HEK293 (cell line): ENCODE measurements at regions not wholly inside any gene's neighbourhood (a gene's known extent, or its start where the extent isn't known, plus 50 kb on each side); places are given as distances from the start of the nearest gene placed in this dataset.
A peak's percentile ranks its signal among the peaks of the same experiment; 100 is the strongest.

Experiments used
- CTCF ChIA-PET: fragments of 350-600 bp; formaldehyde crosslinking; extraction: SDS; loops from one replicate; lab custom pipeline; 2021; ENCODE audit warnings: antibody characterized with exemption; lab: Yijun Ruan, JAX
- POLR2A ChIA-PET: fragments of 300-600 bp; formaldehyde crosslinking; extraction: SDS; loops from one replicate; lab custom pipeline; 2020; ENCODE audit warnings: antibody characterized with exemption, inconsistent platforms; lab: Yijun Ruan, JAX
- H3K27ac ChIP-seq: fragments of 200-500 bp; sonication (Bioruptor generic); 2 replicates; pipeline ENCODE4 v1.5.1; 2014; ENCODE audit warnings: low read depth, low read length, control low read depth, inconsistent platforms; ENCODE audit errors: extremely low read depth
- H3K36me3 ChIP-seq, 2 experiments: fragments of 200-500 bp in 1 of 2; sonication (Bioruptor generic) in 1 of 2; 1 replicate in 1 of 2; 2 replicates in 1 of 2; pipeline ENCODE4 v1.5.1; 2014 to 2017; ENCODE audit warnings: inconsistent platforms in 2 of 2, low read length in 2 of 2; ENCODE audit not compliant: control insufficient read depth in 2 of 2, insufficient read depth in 1 of 2
- H3K4me1 ChIP-seq: fragments of 200-500 bp; sonication (Bioruptor generic); 2 replicates; pipeline ENCODE4 v1.5.1; 2014; ENCODE audit warnings: mild to moderate bottlenecking, low read length, inconsistent platforms; ENCODE audit not compliant: control insufficient read depth, insufficient read depth
- H3K4me3 ChIP-seq: 2 replicates; pipeline ENCODE4 v1.5.1; 2011; ENCODE audit warnings: low read depth, mild to moderate bottlenecking, control low read depth, low read length, moderate library complexity
- H3K9me3 ChIP-seq: fragments of 200-500 bp; sonication (Bioruptor generic); 2 replicates; pipeline ENCODE4 v1.5.1; 2014; ENCODE audit warnings: low read depth, low read length, inconsistent platforms; ENCODE audit not compliant: control insufficient read depth, insufficient read depth
- PRDM1 ChIP-seq: fragments of 450-650 bp; formaldehyde crosslinking; IDR thresholded peaks from 2 replicates; pipeline ENCODE4; 2016; ENCODE audit warnings: missing biosample characterization, missing genetic modification characterization
- ZNF157 ChIP-seq: fragments of 450-650 bp; formaldehyde crosslinking; IDR thresholded peaks from 2 replicates; pipeline ENCODE4 v1.5.1; 2016; ENCODE audit warnings: missing biosample characterization, missing genetic modification characterization
- ZNF16 ChIP-seq: fragments of 450-650 bp; formaldehyde crosslinking; IDR thresholded peaks from 2 replicates; pipeline ENCODE4 v1.5.1; 2016; ENCODE audit warnings: low read depth, missing biosample characterization, missing genetic modification characterization
- ZNF274 ChIP-seq, 2 experiments: fragments of 200-500 bp in 1 of 2; fragments of 450-650 bp in 1 of 2; sonication (Bioruptor generic) in 1 of 2; formaldehyde crosslinking in 1 of 2; IDR thresholded peaks; 2 replicates each; pipeline versions ENCODE4 v1.5.1 to v1.6.1; 2014 to 2016; ENCODE audit warnings: borderline replicate concordance in 1 of 2, inconsistent platforms in 1 of 2, low read length in 1 of 2, missing biosample characterization in 1 of 2, missing genetic modification characterization in 1 of 2
- ZNF292 ChIP-seq: fragments of 450-650 bp; formaldehyde crosslinking; IDR thresholded peaks from 2 replicates; pipeline ENCODE4 v1.5.1; 2016; ENCODE audit warnings: low read depth, missing biosample characterization, missing genetic modification characterization, borderline replicate concordance
- ZNF311 ChIP-seq: fragments of 450-650 bp; formaldehyde crosslinking; IDR thresholded peaks from 2 replicates; pipeline ENCODE4 v1.5.1; 2017; ENCODE audit warnings: missing biosample characterization, missing genetic modification characterization, borderline replicate concordance
- ZNF37A ChIP-seq: fragments of 450-650 bp; IDR thresholded peaks from 2 replicates; pipeline ENCODE4 v1.5.1; 2018; ENCODE audit warnings: missing biosample characterization, missing genetic modification characterization
- ZNF404 ChIP-seq: fragments of 450-650 bp; formaldehyde crosslinking; IDR thresholded peaks from 2 replicates; pipeline ENCODE4 v1.5.1; 2017; ENCODE audit warnings: missing biosample characterization, missing genetic modification characterization
- ZNF514 ChIP-seq: fragments of 450-650 bp; formaldehyde crosslinking; IDR thresholded peaks from 2 replicates; pipeline ENCODE4 v1.5.1; 2016; ENCODE audit warnings: missing biosample characterization, missing genetic modification characterization
- ZNF548 ChIP-seq: fragments of 450-650 bp; formaldehyde crosslinking; IDR thresholded peaks from 2 replicates; pipeline ENCODE4 v1.5.1; 2016; ENCODE audit warnings: missing biosample characterization, missing genetic modification characterization
- ZNF560 ChIP-seq: fragments of 450-650 bp; formaldehyde crosslinking; IDR thresholded peaks from 2 replicates; pipeline ENCODE4 v1.5.1; 2017; ENCODE audit warnings: missing biosample characterization, missing genetic modification characterization, borderline replicate concordance
- ZNF623 ChIP-seq: fragments of 450-650 bp; formaldehyde crosslinking; IDR thresholded peaks from 2 replicates; pipeline ENCODE4 v1.5.1; 2016; ENCODE audit warnings: missing biosample characterization, missing genetic modification characterization
- ZNF629 ChIP-seq: fragments of 450-650 bp; formaldehyde crosslinking; IDR thresholded peaks from 2 replicates; pipeline ENCODE4 v1.5.1; 2017; ENCODE audit warnings: missing biosample characterization, missing genetic modification characterization
- ZNF658 ChIP-seq: fragments of 450-650 bp; formaldehyde crosslinking; IDR thresholded peaks from 2 replicates; pipeline ENCODE4; 2016; ENCODE audit warnings: missing biosample characterization, missing genetic modification characterization
- ZSCAN16 ChIP-seq: fragments of 450-650 bp; formaldehyde crosslinking; IDR thresholded peaks from 2 replicates; pipeline ENCODE4 v1.5.1; 2016; ENCODE audit warnings: missing biosample characterization, missing genetic modification characterization
- TF ChIP-seq, protein P1 (sequence below): fragments of 450-650 bp; formaldehyde crosslinking; IDR thresholded peaks from 2 replicates; pipeline ENCODE4 v1.5.1; 2016; ENCODE audit warnings: missing biosample characterization, missing genetic modification characterization
- TF ChIP-seq, protein P2 (sequence below): fragments of 450-650 bp; formaldehyde crosslinking; IDR thresholded peaks from 2 replicates; pipeline ENCODE4 v1.5.1; 2016; ENCODE audit warnings: missing biosample characterization, missing genetic modification characterization
- TF ChIP-seq, protein P3 (sequence below): fragments of 450-650 bp; formaldehyde crosslinking; IDR thresholded peaks from 2 replicates; pipeline ENCODE4 v1.5.1; 2016; ENCODE audit warnings: missing biosample characterization, missing genetic modification characterization

GRCh38 chr3:43873723-43874122 is 183.0 kb downstream of the ABHD5 start:
- no peaks in the 10 kb centered on the region for H3K36me3 ChIP-seq
- H3K4me1 ChIP-seq, result no peaks in the 10 kb centered on the region
- no peak overlapping the region for H3K4me3 ChIP-seq
- ChIA-PET CTCF (no interaction called here), POLR2A (no interaction called here)
- no peak overlapping the region for H3K27ac ChIP-seq
- TF ChIP-seq ZNF548 (0 out of 2 replicates have a peak, but pooled peaks have one; percentile 56), ZSCAN16 (tag by site-specific recombination) (no peak)
- H3K9me3 ChIP-seq, result no peaks in the 10 kb centered on the region

- TF ChIP-seq, protein P1, sequence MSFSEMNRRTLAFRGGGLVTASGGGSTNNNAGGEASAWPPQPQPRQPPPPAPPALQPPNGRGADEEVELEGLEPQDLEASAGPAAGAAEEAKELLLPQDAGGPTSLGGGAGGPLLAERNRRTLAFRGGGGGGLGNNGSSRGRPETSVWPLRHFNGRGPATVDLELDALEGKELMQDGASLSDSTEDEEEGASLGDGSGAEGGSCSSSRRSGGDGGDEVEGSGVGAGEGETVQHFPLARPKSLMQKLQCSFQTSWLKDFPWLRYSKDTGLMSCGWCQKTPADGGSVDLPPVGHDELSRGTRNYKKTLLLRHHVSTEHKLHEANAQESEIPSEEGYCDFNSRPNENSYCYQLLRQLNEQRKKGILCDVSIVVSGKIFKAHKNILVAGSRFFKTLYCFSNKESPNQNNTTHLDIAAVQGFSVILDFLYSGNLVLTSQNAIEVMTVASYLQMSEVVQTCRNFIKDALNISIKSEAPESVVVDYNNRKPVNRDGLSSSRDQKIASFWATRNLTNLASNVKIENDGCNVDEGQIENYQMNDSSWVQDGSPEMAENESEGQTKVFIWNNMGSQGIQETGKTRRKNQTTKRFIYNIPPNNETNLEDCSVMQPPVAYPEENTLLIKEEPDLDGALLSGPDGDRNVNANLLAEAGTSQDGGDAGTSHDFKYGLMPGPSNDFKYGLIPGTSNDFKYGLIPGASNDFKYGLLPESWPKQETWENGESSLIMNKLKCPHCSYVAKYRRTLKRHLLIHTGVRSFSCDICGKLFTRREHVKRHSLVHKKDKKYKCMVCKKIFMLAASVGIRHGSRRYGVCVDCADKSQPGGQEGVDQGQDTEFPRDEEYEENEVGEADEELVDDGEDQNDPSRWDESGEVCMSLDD (tag by site-specific recombination), result no peak
- TF ChIP-seq ZNF311, result no peak
- no peak for TF ChIP-seq ZNF658 (tag by site-specific recombination)
- no peak for TF ChIP-seq ZNF274 (IDR thresholded peaks at IDR 0.05; ENCODE audit: low read length)
- TF ChIP-seq ZNF274 (tag by site-specific recombination; IDR thresholded peaks at IDR 0.05; ENCODE audit: borderline replicate concordance), result no peak
- TF ChIP-seq PRDM1 (tag by site-specific recombination), result no peak
- no peak for TF ChIP-seq ZNF560 (tag by site-specific recombination)
- TF ChIP-seq, all 188 proteins: peak for 0
- Histone ChIP-seq H3K4me1 (no peaks in the 10 kb centered on the region), H3K9me3 (no peaks in the 10 kb centered on the region), H3K4me3 (no peak overlapping the region), H3K36me3 (no peaks in the 10 kb centered on the region), H3K27ac (no peak overlapping the region)
- ChIA-PET POLR2A (no interaction called here), CTCF (interaction anchor here (0.5 kb wide), 1 partner anchor 313 kb away, joined by 4 read pairs; no protein-coding TSS in a partner anchor)
These were observed 183.6 kb downstream of the ABHD5 start for GRCh38 chr3:43874290-43874689.

- Histone ChIP-seq H3K9me3 (no peaks in the 10 kb centered on the region), H3K27ac (no peak overlapping the region), H3K4me1 (no peaks in the 10 kb centered on the region), H3K36me3 (no peaks in the 10 kb centered on the region), H3K4me3 (no peak overlapping the region)
- CTCF ChIA-PET, result no interaction called here
- POLR2A ChIA-PET, result no interaction called here
- TF ChIP-seq ZNF311 (no peak), ZNF514 (tag by site-specific recombination) (no peak), ZNF37A (no peak), ZNF404 (tag by site-specific recombination) (no peak), ZNF16 (tag by site-specific recombination) (no peak), ZNF629 (tag by site-specific recombination) (no peak), ZNF292 (tag by site-specific recombination) (no peak), ZNF623 (tag by site-specific recombination) (no peak), ZNF157 (tag by site-specific recombination) (no peak)
- TF ChIP-seq, protein P2, sequence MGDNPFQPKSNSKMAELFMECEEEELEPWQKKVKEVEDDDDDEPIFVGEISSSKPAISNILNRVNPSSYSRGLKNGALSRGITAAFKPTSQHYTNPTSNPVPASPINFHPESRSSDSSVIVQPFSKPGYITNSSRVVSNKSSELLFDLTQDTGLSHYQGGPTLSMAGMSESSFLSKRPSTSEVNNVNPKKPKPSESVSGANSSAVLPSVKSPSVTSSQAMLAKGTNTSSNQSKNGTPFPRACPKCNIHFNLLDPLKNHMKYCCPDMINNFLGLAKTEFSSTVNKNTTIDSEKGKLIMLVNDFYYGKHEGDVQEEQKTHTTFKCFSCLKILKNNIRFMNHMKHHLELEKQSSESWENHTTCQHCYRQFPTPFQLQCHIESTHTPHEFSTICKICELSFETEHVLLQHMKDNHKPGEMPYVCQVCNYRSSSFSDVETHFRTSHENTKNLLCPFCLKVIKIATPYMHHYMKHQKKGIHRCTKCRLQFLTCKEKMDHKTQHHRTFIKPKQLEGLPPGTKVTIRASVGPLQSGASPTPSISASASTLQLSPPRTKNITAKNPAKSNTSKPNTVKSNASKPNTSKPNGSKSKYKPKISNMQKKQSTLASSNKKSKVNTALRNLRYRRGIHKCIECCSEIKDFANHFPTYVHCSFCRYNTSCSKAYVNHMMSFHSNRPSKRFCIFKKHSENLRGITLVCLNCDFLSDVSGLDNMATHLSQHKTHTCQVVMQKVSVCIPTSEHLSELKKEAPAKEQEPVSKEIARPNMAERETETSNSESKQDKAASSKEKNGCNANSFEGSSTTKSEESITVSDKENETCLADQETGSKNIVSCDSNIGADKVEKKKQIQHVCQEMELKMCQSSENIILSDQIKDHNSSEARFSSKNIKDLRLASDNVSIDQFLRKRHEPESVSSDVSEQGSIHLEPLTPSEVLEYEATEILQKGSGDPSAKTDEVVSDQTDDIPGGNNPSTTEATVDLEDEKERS, result no peak
- TF ChIP-seq, protein P3, sequence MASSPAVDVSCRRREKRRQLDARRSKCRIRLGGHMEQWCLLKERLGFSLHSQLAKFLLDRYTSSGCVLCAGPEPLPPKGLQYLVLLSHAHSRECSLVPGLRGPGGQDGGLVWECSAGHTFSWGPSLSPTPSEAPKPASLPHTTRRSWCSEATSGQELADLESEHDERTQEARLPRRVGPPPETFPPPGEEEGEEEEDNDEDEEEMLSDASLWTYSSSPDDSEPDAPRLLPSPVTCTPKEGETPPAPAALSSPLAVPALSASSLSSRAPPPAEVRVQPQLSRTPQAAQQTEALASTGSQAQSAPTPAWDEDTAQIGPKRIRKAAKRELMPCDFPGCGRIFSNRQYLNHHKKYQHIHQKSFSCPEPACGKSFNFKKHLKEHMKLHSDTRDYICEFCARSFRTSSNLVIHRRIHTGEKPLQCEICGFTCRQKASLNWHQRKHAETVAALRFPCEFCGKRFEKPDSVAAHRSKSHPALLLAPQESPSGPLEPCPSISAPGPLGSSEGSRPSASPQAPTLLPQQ, result no peak
These were observed 184.0 kb downstream of the ABHD5 start for GRCh38 chr3:43874731-43875130.
